RWPE2 (cell line): ENCODE measurements at regions not wholly inside any gene's neighbourhood (a gene's known extent, or its start where the extent isn't known, plus 50 kb on each side); places are given as distances from the start of the nearest gene placed in this dataset.

Source experiments
- ATAC-seq: fragments of 200-7000 bp; cut with Tn5 transposase; 3 replicates; pipeline ENCODE4 v1.9.1; 2021; ENCODE audit warnings: low read depth
- DNase-seq: peaks from one replicate; pipeline ENCODE4 v3.0.0-alpha.2; 2020; ENCODE audit warnings: low spot score
- H3K27ac ChIP-seq: fragments of 450-650 bp; 2 replicates; pipeline ENCODE4 v1.5.1; 2017; ENCODE audit warnings: mild to moderate bottlenecking; ENCODE audit not compliant: poor library complexity, severe bottlenecking
- H3K27me3 ChIP-seq: fragments of 250-450 bp; sonication (Bioruptor Pico); 2 replicates; pipeline ENCODE4 v1.5.1; 2021; ENCODE audit warnings: mild to moderate bottlenecking, moderate library complexity; ENCODE audit not compliant: insufficient read depth, poor library complexity, severe bottlenecking
- H3K36me3 ChIP-seq: fragments of 250-450 bp; sonication (Bioruptor Pico); 2 replicates; pipeline ENCODE4 v1.5.1; 2020; ENCODE audit warnings: low read depth, mild to moderate bottlenecking, moderate library complexity
- H3K4me1 ChIP-seq: fragments of 250-450 bp; sonication (Bioruptor Pico); 2 replicates; pipeline ENCODE4 v1.5.1; 2021; ENCODE audit warnings: mild to moderate bottlenecking, moderate library complexity; ENCODE audit not compliant: insufficient read depth, poor library complexity, severe bottlenecking
- H3K4me3 ChIP-seq: fragments of 250-450 bp; sonication (Bioruptor Pico); 2 replicates; pipeline ENCODE4 v1.5.1; 2021; ENCODE audit warnings: mild to moderate bottlenecking, moderate library complexity; ENCODE audit not compliant: severe bottlenecking
- H3K9me3 ChIP-seq: fragments of 250-450 bp; sonication (Bioruptor Pico); 2 replicates; pipeline ENCODE4 v1.5.1; 2021; ENCODE audit warnings: mild to moderate bottlenecking, moderate library complexity; ENCODE audit not compliant: severe bottlenecking
- TF ChIP-seq, protein P1 (sequence below): fragments of 450-650 bp; IDR thresholded peaks from one replicate; pipeline ENCODE4 v1.5.1; 2017; ENCODE audit warnings: mild to moderate bottlenecking, moderate library complexity; ENCODE audit not compliant: poor library complexity, severe bottlenecking

DNA sequence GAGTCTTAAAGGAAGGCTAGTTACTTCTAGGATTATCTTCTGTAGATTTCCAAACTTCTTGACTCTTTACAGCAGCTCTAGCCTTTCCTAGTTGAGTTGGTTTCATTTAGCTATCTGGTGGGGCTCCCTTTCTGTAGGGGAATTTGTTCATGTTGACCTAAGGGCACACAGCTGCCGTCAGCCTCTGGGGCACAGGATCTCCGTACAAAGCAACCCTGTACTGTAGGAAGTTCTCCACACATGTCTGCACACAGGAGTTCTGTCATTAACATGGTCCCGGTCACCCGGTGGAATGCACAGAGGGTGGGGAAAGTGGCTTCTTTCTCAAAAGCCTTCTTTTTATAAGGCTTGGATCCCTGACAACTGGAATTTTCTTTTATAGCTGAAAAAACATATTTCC lies 88.7 kb upstream of the TNIK start:
- no peak for ATAC-seq

GRCh38 chr3:171543759-171544300 lies 83.6 kb upstream of the TNIK start:
- TF ChIP-seq, protein P1, sequence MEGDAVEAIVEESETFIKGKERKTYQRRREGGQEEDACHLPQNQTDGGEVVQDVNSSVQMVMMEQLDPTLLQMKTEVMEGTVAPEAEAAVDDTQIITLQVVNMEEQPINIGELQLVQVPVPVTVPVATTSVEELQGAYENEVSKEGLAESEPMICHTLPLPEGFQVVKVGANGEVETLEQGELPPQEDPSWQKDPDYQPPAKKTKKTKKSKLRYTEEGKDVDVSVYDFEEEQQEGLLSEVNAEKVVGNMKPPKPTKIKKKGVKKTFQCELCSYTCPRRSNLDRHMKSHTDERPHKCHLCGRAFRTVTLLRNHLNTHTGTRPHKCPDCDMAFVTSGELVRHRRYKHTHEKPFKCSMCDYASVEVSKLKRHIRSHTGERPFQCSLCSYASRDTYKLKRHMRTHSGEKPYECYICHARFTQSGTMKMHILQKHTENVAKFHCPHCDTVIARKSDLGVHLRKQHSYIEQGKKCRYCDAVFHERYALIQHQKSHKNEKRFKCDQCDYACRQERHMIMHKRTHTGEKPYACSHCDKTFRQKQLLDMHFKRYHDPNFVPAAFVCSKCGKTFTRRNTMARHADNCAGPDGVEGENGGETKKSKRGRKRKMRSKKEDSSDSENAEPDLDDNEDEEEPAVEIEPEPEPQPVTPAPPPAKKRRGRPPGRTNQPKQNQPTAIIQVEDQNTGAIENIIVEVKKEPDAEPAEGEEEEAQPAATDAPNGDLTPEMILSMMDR, result no peak
- Histone ChIP-seq H3K4me3 (no peak overlapping the region), H3K27me3 (no peaks in the 10 kb centered on the region), H3K9me3 (no peaks in the 10 kb centered on the region), H3K27ac (no peak overlapping the region), H3K4me1 (no peaks in the 10 kb centered on the region), H3K36me3 (no peaks in the 10 kb centered on the region)
- no peak for ATAC-seq
- no peak for DNase-seq

More for the DNA sequence above, 88.7 kb upstream of the TNIK start:
- no peak for DNase-seq
- Histone ChIP-seq H3K27me3 (no peaks in the 10 kb centered on the region), H3K4me1 (no peaks in the 10 kb centered on the region), H3K9me3 (no peaks in the 10 kb centered on the region), H3K27ac (no peak overlapping the region), H3K4me3 (no peak overlapping the region), H3K36me3 (no peaks in the 10 kb centered on the region)
- TF ChIP-seq, protein P1, result no peak

DNA sequence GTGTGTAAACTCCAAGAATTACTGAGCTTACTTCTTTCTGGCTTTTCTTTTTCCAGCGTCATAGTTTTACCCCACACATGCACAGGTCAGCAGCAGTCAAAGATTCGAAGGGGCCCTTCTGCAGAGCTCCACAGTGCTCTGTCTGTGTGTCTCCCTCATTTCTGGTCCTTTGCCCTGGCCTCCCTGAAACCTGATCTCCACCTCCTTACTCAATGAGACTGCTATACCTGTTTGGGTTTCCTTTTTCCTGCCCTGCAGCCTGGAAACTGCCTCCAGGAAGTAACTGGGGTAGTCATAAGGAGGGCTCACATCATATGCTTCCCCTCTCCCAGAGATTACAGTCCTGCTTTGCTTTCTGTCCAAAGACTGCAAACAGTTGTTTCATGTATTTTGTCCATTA lies 82.8 kb upstream of the TNIK start:
- Histone ChIP-seq H3K4me1 (no peaks in the 10 kb centered on the region), H3K27me3 (no peaks in the 10 kb centered on the region), H3K36me3 (no peaks in the 10 kb centered on the region), H3K9me3 (no peaks in the 10 kb centered on the region), H3K4me3 (no peak overlapping the region), H3K27ac (no peak overlapping the region)
- DNase-seq, result no peak
- TF ChIP-seq, protein P1, result no peak
- ATAC-seq, result peak; percentile 35; the same call in 1 of the 3 replicates

- no peak for ATAC-seq
- Histone ChIP-seq H3K27ac (no peak overlapping the region), H3K36me3 (no peaks in the 10 kb centered on the region), H3K9me3 (no peaks in the 10 kb centered on the region), H3K4me3 (no peak overlapping the region), H3K4me1 (no peaks in the 10 kb centered on the region), H3K27me3 (no peaks in the 10 kb centered on the region)
- TF ChIP-seq, protein P1, result no peak
- DNase-seq, result no peak
Observed at GRCh38 chr3:171541647-171542046, 81.4 kb upstream of the TNIK start.

DNA sequence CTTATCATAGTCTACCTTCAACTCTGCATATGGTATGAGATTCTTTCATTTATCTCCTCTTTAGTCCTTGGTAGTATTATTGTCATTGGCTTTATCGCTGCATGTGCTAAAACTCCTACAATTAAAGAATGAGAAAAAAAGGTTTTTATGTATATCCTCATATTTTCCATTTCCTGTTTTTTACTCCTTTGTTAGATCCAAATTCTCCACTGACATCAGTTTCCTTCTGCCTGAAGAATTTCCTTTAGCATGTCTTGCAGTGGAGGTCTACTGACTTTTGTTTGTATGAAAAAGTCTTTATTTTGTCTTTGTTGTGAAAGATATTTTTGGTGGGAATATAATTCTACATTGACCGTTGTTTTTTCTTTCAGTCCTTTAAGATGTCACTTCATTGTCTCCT lies 81.0 kb upstream of the TNIK start:
- ATAC-seq (no peak), DNase-seq (no peak)
- H3K27me3 ChIP-seq, result no peaks in the 10 kb centered on the region
- TF ChIP-seq, protein P1, result no peak
- no peak overlapping the region for H3K27ac ChIP-seq
- H3K9me3 ChIP-seq, result no peaks in the 10 kb centered on the region
- H3K4me3 ChIP-seq, result no peak overlapping the region
- H3K4me1 ChIP-seq, result no peaks in the 10 kb centered on the region
- no peaks in the 10 kb centered on the region for H3K36me3 ChIP-seq
